ENCODE measurements at regions not wholly inside any gene's neighbourhood (a gene's known extent, or its start where the extent isn't known, plus 50 kb on each side); places are given as distances from the start of the nearest gene placed in this dataset.

DNA sequence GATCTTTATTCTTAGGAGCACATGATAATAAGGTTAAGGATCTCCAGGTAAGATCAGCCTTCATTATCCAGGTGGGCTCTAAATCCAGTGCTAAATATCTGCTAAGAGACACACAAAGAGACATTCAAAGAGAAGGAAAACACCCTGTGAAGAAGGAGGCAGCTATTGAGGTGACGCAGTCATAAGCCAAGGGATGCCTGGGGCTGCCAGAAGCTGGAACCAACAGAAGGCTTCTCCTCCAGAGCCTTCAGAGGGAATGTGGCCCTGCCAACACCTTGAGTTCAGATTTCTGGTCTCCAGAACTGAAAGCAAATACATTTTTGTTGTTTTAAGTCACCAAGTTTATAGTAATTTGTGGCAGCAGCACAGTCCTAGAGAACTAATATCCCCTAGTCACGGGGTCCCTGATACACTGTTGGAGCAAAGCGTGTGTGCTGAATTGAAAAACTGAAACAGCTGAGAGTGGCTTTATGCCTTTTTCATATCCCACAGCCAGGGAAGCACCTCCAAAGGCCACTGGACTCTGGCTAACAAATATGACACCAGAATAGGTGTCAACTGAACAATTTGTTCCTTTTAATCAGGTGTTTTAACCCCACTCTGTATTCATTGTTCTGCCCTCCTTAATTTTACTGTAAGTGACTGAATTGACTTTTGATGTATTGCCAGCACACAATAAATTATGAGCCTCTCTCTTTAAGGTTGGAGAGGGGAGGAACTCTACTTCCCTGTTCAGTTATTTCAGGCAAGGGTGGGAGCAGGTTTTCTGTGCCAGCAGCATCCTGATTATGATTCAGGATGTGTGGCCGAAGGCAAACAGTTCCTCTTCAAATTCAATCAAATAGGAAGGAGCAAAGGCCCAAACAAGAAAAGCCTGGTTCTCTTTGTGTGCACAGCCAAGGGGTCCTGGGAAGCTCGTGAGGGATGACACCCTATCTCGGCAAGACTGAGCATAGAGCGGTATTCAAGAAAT lies 151.8 kb upstream of the HES1 start:
- TF ChIP-seq, protein P1, sequence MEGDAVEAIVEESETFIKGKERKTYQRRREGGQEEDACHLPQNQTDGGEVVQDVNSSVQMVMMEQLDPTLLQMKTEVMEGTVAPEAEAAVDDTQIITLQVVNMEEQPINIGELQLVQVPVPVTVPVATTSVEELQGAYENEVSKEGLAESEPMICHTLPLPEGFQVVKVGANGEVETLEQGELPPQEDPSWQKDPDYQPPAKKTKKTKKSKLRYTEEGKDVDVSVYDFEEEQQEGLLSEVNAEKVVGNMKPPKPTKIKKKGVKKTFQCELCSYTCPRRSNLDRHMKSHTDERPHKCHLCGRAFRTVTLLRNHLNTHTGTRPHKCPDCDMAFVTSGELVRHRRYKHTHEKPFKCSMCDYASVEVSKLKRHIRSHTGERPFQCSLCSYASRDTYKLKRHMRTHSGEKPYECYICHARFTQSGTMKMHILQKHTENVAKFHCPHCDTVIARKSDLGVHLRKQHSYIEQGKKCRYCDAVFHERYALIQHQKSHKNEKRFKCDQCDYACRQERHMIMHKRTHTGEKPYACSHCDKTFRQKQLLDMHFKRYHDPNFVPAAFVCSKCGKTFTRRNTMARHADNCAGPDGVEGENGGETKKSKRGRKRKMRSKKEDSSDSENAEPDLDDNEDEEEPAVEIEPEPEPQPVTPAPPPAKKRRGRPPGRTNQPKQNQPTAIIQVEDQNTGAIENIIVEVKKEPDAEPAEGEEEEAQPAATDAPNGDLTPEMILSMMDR (conservative IDR thresholded peaks at IDR 0.05), result no peak
- Mint-ChIP-seq H3K27ac (ENCODE audit: unreplicated experiment) (no peak overlapping the region), H3K4me1 (peaks cover 37% of the 10 kb centered on the region), H3K4me3 (no peak overlapping the region), H3K36me3 (ENCODE audit: low read depth) (no peaks in the 10 kb centered on the region), H3K27me3 (ENCODE audit: low read depth) (peaks cover 9% of the 10 kb centered on the region), H3K9me3 (peaks cover 3% of the 10 kb centered on the region)
- DNase-seq (ENCODE audit: low read depth, low spot score), result no peak

DNA sequence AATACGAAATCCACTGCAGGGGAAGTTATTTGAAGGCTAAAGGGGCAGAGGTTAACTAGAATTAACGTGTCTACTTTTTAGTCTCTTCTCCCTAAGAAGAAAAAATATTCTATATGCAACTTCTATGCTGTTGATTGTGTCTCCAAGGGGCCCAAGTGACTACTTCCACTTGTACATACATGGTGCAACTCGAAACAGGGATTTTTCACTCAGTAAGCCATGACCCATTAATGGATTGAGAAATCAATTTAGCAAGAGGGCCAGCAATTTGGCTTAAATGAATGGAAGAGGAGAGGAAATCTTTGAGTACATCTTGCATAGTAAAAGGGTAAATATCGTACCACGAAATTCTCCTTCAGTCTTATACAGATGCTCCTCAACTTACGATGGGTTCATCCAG lies 151.1 kb upstream of the HES1 start:
- no peak for DNase-seq (ENCODE audit: low read depth, low spot score)
- Mint-ChIP-seq H3K27ac (ENCODE audit: unreplicated experiment) (no peak overlapping the region), H3K4me1 (peaks cover 37% of the 10 kb centered on the region), H3K4me3 (no peak overlapping the region), H3K36me3 (ENCODE audit: low read depth) (no peaks in the 10 kb centered on the region), H3K9me3 (peaks cover 5% of the 10 kb centered on the region), H3K27me3 (ENCODE audit: low read depth) (peaks cover 9% of the 10 kb centered on the region)
- TF ChIP-seq, protein P1 (conservative IDR thresholded peaks at IDR 0.05), result no peak

DNA sequence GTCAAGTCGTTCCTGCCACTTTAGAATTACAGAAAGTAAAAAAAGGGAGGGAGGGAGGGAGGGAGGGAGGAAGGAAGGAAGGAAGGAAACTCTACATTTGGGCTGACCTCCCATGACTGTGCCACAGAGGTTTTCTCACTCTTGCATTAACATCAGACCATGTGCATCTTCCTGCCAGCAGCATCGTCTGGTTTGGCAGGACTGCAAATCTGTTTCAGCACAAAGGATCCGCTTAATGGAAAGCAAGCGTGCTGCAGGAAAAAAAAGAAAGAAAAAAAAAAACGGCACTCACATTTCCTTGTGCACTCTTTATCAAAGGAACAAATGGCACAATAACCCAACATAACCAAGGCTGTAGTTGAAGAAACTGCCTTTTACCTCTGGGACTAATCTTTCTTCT lies 148.8 kb upstream of the HES1 start:
- TF ChIP-seq, protein P1 (conservative IDR thresholded peaks at IDR 0.05), result no peak
- H3K4me3 Mint-ChIP-seq, result no peak overlapping the region
- H3K27me3 Mint-ChIP-seq (ENCODE audit: low read depth), result peaks cover 3% of the 10 kb centered on the region
- DNase-seq (ENCODE audit: low read depth, low spot score), result no peak
- H3K36me3 Mint-ChIP-seq (ENCODE audit: low read depth), result no peaks in the 10 kb centered on the region
- peaks cover 34% of the 10 kb centered on the region for H3K4me1 Mint-ChIP-seq
- H3K27ac Mint-ChIP-seq (ENCODE audit: unreplicated experiment), result no peak overlapping the region
- H3K9me3 Mint-ChIP-seq, result peaks cover 5% of the 10 kb centered on the region

DNA sequence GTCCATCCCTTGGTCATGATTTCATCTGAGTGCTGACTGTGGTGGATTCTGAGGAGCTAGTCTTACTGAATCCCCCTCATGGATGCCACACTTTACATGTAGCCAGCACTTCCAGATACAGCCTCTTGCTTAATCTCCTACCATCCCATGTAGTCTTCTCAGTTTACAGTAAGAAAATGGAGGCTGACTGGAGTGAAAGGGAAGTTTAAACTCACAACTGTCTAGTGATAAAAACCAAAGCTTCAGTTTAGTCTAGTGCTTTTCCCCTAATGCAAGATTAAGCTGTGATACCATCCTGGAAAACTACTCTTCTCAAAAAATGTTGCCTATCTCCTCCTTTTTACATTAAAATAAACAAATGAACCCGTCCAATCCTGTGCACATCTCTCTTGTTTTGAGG lies 146.8 kb upstream of the HES1 start:
- Mint-ChIP-seq H3K27me3 (ENCODE audit: low read depth) (peaks cover 13% of the 10 kb centered on the region), H3K36me3 (ENCODE audit: low read depth) (no peaks in the 10 kb centered on the region), H3K9me3 (peaks cover 5% of the 10 kb centered on the region), H3K4me3 (no peak overlapping the region), H3K4me1 (peaks cover 30% of the 10 kb centered on the region), H3K27ac (ENCODE audit: unreplicated experiment) (no peak overlapping the region)
- TF ChIP-seq, protein P1 (conservative IDR thresholded peaks at IDR 0.05), result no peak
- DNase-seq (ENCODE audit: low read depth, low spot score), result no peak

DNA sequence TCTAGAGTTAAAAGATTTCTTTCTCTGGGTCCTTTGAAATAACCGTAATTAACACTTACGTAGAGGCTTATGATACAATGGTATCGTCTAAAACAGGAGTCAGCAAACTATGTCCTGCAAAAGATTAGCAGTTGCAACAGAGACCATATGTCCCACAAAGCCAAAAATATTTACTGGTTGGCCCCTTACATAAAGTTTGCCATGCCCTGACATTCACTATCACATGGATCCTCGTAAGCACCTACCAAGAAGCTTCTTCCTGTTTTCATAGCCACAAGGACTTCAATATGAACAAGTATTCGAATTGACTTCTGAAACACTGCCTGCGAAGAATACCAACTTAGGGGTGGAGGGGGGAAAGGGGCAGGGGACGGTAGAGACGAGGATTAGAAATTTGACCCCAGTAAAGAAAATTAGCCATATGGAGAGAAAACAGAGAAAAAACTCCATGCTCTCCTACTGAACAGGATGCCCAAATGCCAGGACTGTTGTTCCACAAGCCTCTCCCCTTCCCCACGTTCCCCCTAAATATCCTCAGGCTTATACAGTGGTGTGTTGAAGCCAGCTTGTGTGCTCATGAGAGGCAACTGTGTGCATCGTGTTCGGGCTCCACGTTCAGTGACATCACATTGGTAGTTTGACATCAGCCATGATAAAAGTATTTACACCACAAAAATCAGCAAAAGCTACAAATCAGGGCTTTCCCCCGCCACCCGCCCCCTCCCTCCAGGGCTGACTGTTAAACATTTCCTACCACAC lies 144.1 kb upstream of the HES1 start:
- TF ChIP-seq, protein P1 (conservative IDR thresholded peaks at IDR 0.05), result no peak
- Mint-ChIP-seq H3K27me3 (ENCODE audit: low read depth) (peaks cover 16% of the 10 kb centered on the region), H3K4me3 (no peak overlapping the region), H3K9me3 (peaks cover 3% of the 10 kb centered on the region), H3K27ac (ENCODE audit: unreplicated experiment) (no peak overlapping the region), H3K4me1 (peaks cover 21% of the 10 kb centered on the region), H3K36me3 (ENCODE audit: low read depth) (no peaks in the 10 kb centered on the region)
- no peak for DNase-seq (ENCODE audit: low read depth, low spot score)

Measured in neural crest cell (in vitro differentiated cells).